K562 (cell line): ENCODE measurements at regions not wholly inside any gene's neighbourhood (a gene's known extent, or its start where the extent isn't known, plus 50 kb on each side); places are given as distances from the start of the nearest gene placed in this dataset.

Experiments used
- ATAC-seq: fragments of 200-7000 bp; cut with Tn5 transposase; 3 replicates; pipeline ENCODE4 v1.9.1; 2020; ENCODE audit warnings: moderate library complexity
- BruUV-seq: library from RNA; stranded (reverse); fragments of 400-500 nt; replicated peaks from 2 replicates; lab custom pipeline; 2021; lab: Mats Ljungman, UMichigan
- CTCF ChIA-PET: fragments of 300-600 bp; formaldehyde crosslinking; extraction: SDS; loops from one replicate; lab custom pipeline; 2021; ENCODE audit warnings: low intra/inter-chr PET ratio; lab: Yijun Ruan, JAX
- POLR2A ChIA-PET: fragments of 300-600, 350-650 bp; sonication (Branson Sonifier 250); formaldehyde crosslinking; extraction: SDS; loops from one replicate; lab custom pipeline; 2021; ENCODE audit warnings: antibody characterized with exemption, inconsistent platforms; lab: Yijun Ruan, JAX
- DNase-seq, 4 experiments: peaks; one replicate each; pipeline versions ENCODE4 v3.0.0 to v3.0.0-alpha.2; 2011 to 2018; ENCODE audit warnings: low spot score in 3 of 4, mixed read lengths in 3 of 4; ENCODE audit errors: extremely low read depth in 1 of 4
- FAIRE-seq: peaks from 2 replicates; lab custom pipeline; 2011; peaks lifted over from hg19 to GRCh38; lab: Jason Lieb, UNC
- H2AFZ ChIP-seq: 2 replicates; pipeline ENCODE4 v1.6.0; 2011; ENCODE audit warnings: low read depth, low read length, control low read depth, inconsistent platforms
- H3K27ac ChIP-seq: fragments of 200-600 bp; 3 replicates; pipeline ENCODE4 v1.8.0; 2011; ENCODE audit warnings: low read depth, mild to moderate bottlenecking, control low read depth, inconsistent platforms, low read length, moderate library complexity, mixed read lengths; ENCODE audit errors: extremely low read depth
- H3K27me3 ChIP-seq, 2 experiments: fragments of 300-600 bp in 1 of 2; 2 replicates in 1 of 2; 3 replicates in 1 of 2; pipeline versions ENCODE4 v1.6.0 to v1.8.0; 2011; ENCODE audit warnings: inconsistent platforms in 2 of 2, low read length in 2 of 2, mild to moderate bottlenecking in 1 of 2, mixed read lengths in 1 of 2, moderate library complexity in 1 of 2; ENCODE audit not compliant: control insufficient read depth in 2 of 2, insufficient read depth in 2 of 2
- H3K36me3 ChIP-seq: fragments of 300-600 bp; 3 replicates; pipeline ENCODE4 v1.8.0; 2011; ENCODE audit warnings: mild to moderate bottlenecking, low read length, inconsistent platforms; ENCODE audit not compliant: control insufficient read depth, insufficient read depth
- H3K4me1 ChIP-seq, 2 experiments: fragments of 200-600 bp in 1 of 2; replicated peaks in 1 of 2; 2 replicates in 1 of 2; 3 replicates in 1 of 2; pipeline versions ENCODE4 v1.5.1 to v1.8.0; 2011; ENCODE audit warnings: inconsistent platforms in 2 of 2, low read length in 2 of 2, mild to moderate bottlenecking in 1 of 2, mixed read lengths in 1 of 2, moderate library complexity in 1 of 2; ENCODE audit not compliant: control insufficient read depth in 2 of 2, insufficient read depth in 2 of 2
- H3K4me2 ChIP-seq: 2 replicates; pipeline ENCODE4 v1.6.1; 2011; ENCODE audit warnings: low read length, control low read depth, inconsistent platforms, mixed read lengths; ENCODE audit not compliant: insufficient read depth
- H3K4me3 ChIP-seq: fragments of 200-600 bp; sonication (generic), shearing (Covaris generic); 2 replicates; pipeline ENCODE4 v1.5.1; 2016; ENCODE audit warnings: control low read depth, inconsistent platforms
- H3K79me2 ChIP-seq: fragments of 200-600 bp; 3 replicates; pipeline ENCODE4 v1.8.0; 2011; ENCODE audit warnings: low read length, inconsistent platforms; ENCODE audit not compliant: control insufficient read depth, insufficient read depth
- H3K9ac ChIP-seq, 2 experiments: 2 replicates each; pipeline versions ENCODE4 v1.6.0 to v1.6.1; 2011; ENCODE audit warnings: low read depth in 2 of 2, low read length in 2 of 2, control low read depth in 1 of 2, inconsistent platforms in 1 of 2, mild to moderate bottlenecking in 1 of 2, mixed read lengths in 1 of 2; ENCODE audit not compliant: insufficient read depth in 1 of 2
- H3K9me1 ChIP-seq: one replicate; pipeline ENCODE4 v1.6.0; 2011; ENCODE audit warnings: inconsistent platforms, mild to moderate bottlenecking, low read length, moderate library complexity; ENCODE audit not compliant: control insufficient read depth, insufficient read depth
- H3K9me3 ChIP-seq: replicated peaks from 2 replicates; pipeline ENCODE4 v1.5.1; 2011; ENCODE audit warnings: low read depth, low read length, inconsistent platforms; ENCODE audit not compliant: control insufficient read depth, insufficient read depth
- H4K20me1 ChIP-seq: replicated peaks from 2 replicates; pipeline ENCODE4 v1.6.1; 2011; ENCODE audit warnings: low read length, inconsistent platforms, mixed read lengths; ENCODE audit not compliant: control insufficient read depth, insufficient read depth
- E2F1 ChIP-seq: sonication (generic); formaldehyde crosslinking; IDR thresholded peaks from 2 replicates; pipeline ENCODE4 v1.8.1; 2023; ENCODE audit warnings: mild to moderate bottlenecking, missing genetic modification reagents, moderate library complexity
- FOSL1 ChIP-seq: fragments of 200-800 bp; sonication (Bioruptor generic); conservative IDR thresholded peaks from 2 replicates; pipeline ENCODE4 v1.6.1; 2016; ENCODE audit warnings: missing genetic modification characterization, missing compliant biosample characterization
- HINFP ChIP-seq: fragments of 450-650 bp; conservative IDR thresholded peaks from 2 replicates; pipeline ENCODE4 v1.6.1; 2016; ENCODE audit warnings: missing genetic modification characterization, low read depth, mild to moderate bottlenecking, control low read depth, missing compliant biosample characterization
- HLTF ChIP-seq: fragments of 450-650 bp; IDR thresholded peaks from 2 replicates; pipeline ENCODE4 v1.6.1; 2016
- MBD1 ChIP-seq: fragments of 250-450 bp; sonication (Bioruptor Pico); IDR thresholded peaks from 2 replicates; pipeline ENCODE4 v1.8.0; 2022; ENCODE audit warnings: inconsistent platforms
- MCM2 ChIP-seq: fragments of 450-650 bp; IDR thresholded peaks from 2 replicates; pipeline ENCODE4 v1.6.1; 2017; ENCODE audit warnings: low read depth, mild to moderate bottlenecking
- POLR2H ChIP-seq: IDR thresholded peaks from 2 replicates; pipeline ENCODE4 v1.6.1; 2016; ENCODE audit warnings: missing genetic modification characterization, low read depth, mild to moderate bottlenecking, control low read depth, missing compliant biosample characterization, moderate library complexity
- SAFB ChIP-seq: fragments of 200-400 bp; formaldehyde crosslinking; IDR thresholded peaks from 2 replicates; pipeline ENCODE4 v1.6.1; 2017; ENCODE audit warnings: low read depth, low read length, borderline replicate concordance
- SNIP1 ChIP-seq: fragments of 450-650 bp; IDR thresholded peaks from 2 replicates; pipeline ENCODE4 v1.7.1; 2017; ENCODE audit warnings: low read depth, mild to moderate bottlenecking
- TCF7L2 ChIP-seq: fragments of 150-350 bp; IDR thresholded peaks from 2 replicates; pipeline ENCODE4 v1.6.1; 2016; ENCODE audit warnings: low read depth, mild to moderate bottlenecking, low read length, moderate library complexity
- TEAD1 ChIP-seq, 2 experiments: fragments of 450-650 bp in 1 of 2; sonication (generic) in 1 of 2; formaldehyde crosslinking; IDR thresholded peaks; 2 replicates each; pipeline versions ENCODE4 v1.4.0 to v1.8.0; 2020 to 2022; ENCODE audit warnings: mild to moderate bottlenecking in 2 of 2, missing genetic modification reagents in 1 of 2
- TRIM24 ChIP-seq, 2 experiments: fragments of 450-650 bp; IDR thresholded peaks; 2 replicates each; pipeline ENCODE4 v1.6.1; 2016
- ZFP36 ChIP-seq: fragments of 150-350 bp; IDR thresholded peaks from 2 replicates; pipeline ENCODE4 v1.6.1; 2018; ENCODE audit warnings: low read length, low read depth; ENCODE audit not compliant: partially characterized antibody
- ZNF507 ChIP-seq: conservative IDR thresholded peaks from 2 replicates; pipeline ENCODE4 v1.6.1; 2017; ENCODE audit warnings: missing genetic modification characterization, missing compliant biosample characterization
- WGBS: fragments of 100-300 bp; shearing (Covaris generic); methylation state at CpG from one replicate; pipeline ENCODE4 v1.1.6; 2016; ENCODE audit warnings: low coverage, mixed read lengths; ENCODE audit not compliant: insufficient coverage; ENCODE audit errors: missing lambda C conversion rate; 5-methylcytosine and 5-hydroxymethylcytosine counted together
- in situ Hi-C: fragments of 300-500 bp; cut with MboI; formaldehyde crosslinking; loops from 4 replicates; pipeline ENCODE4 v1.15.0; 2018; ENCODE audit warnings: inconsistent platforms, mixed read lengths
- intact Hi-C: fragments of 100-400 bp; cut with micrococcal nuclease; formaldehyde crosslinking; loops from 2 replicates; pipeline ENCODE4 v1.14.2; 2022

GRCh38 chr5:105762728-105763127 lies 1908.0 kb downstream of the EFNA5 start:
- Histone ChIP-seq H3K27me3 (no peaks in the 10 kb centered on the region), H2AFZ (no peak overlapping the region), H3K9me1 (no peaks in the 10 kb centered on the region), H3K9ac (no peak overlapping the region), H3K4me2 (no peak overlapping the region), H3K4me1 (no peaks in the 10 kb centered on the region), H3K27ac (no peak overlapping the region), H3K36me3 (no peaks in the 10 kb centered on the region), H3K4me3 (no peak overlapping the region), H3K9me3 (no peaks in the 10 kb centered on the region), H3K79me2 (no peaks in the 10 kb centered on the region), H4K20me1 (no peaks in the 10 kb centered on the region)
- BruUV-seq, result no TSS peak
- intact Hi-C loops (no loop called here), in situ Hi-C loops (no loop called here)
- ATAC-seq (no peak), FAIRE-seq (no peak), DNase-seq (no peak)
- TF ChIP-seq HLTF (no peak), ZFP36 (peak; percentile 57)
- WGBS, result 0% methylated on average over 1 of the region's 1 CpG
- ChIA-PET POLR2A (interaction anchor here (0.6 kb wide), 1 partner anchor 257 kb away, joined by 3 read pairs; no protein-coding TSS in a partner anchor), CTCF (no interaction called here)

- FAIRE-seq, result no peak
- no TSS peak for BruUV-seq
- 0% methylated on average over 1 of the region's 1 CpG for WGBS
- no peak for TF ChIP-seq E2F1 (CRISPR knock-in tag)
- TF ChIP-seq SAFB, result no peak
- TF ChIP-seq ZNF507, result no peak
- TF ChIP-seq FOSL1, result no peak
- no peak for TF ChIP-seq MBD1 (CRISPR knock-in tag)
- no peak for TF ChIP-seq TCF7L2
- TF ChIP-seq TEAD1 (CRISPR knock-in tag; IDR thresholded peaks at IDR 0.05), result no peak
- no peak for TF ChIP-seq MCM2
- no peak for TF ChIP-seq HINFP
- no peak for TF ChIP-seq SNIP1
- no peak for TF ChIP-seq POLR2H
- no peak for TF ChIP-seq TRIM24 (IDR thresholded peaks at IDR 0.05)
These were observed 1916.7 kb downstream of the EFNA5 start for GRCh38 chr5:105754056-105754455.

More at GRCh38 chr5:105754056-105754455, 1916.7 kb downstream of the EFNA5 start:
- ChIA-PET CTCF (no interaction called here), POLR2A (no interaction called here)
- intact Hi-C loops (no loop called here), in situ Hi-C loops (no loop called here)
- no peak overlapping the region for H3K4me3 ChIP-seq
- H3K9me1 ChIP-seq, result no peaks in the 10 kb centered on the region
- no peaks in the 10 kb centered on the region for H3K79me2 ChIP-seq
- H3K4me1 ChIP-seq, result no peaks in the 10 kb centered on the region
- no peaks in the 10 kb centered on the region for H3K27me3 ChIP-seq
- ATAC-seq (no peak), DNase-seq (no peak)
- H3K36me3 ChIP-seq, result no peaks in the 10 kb centered on the region
- H2AFZ ChIP-seq, result no peak overlapping the region
- no peaks in the 10 kb centered on the region for H4K20me1 ChIP-seq
- H3K9me3 ChIP-seq, result 0 out of 2 replicates have a peak, but pooled peaks cover 2% of the 10 kb centered on the region
- no peak overlapping the region for H3K27ac ChIP-seq
- no peak overlapping the region for H3K9ac ChIP-seq
- H3K4me2 ChIP-seq, result no peak overlapping the region
